Muscle of leg (tissue), 3 donors: ENCODE measurements at regions not wholly inside any gene's neighbourhood (a gene's known extent, or its start where the extent isn't known, plus 50 kb on each side); places are given as distances from the start of the nearest gene placed in this dataset.
"Not testable (repeated sequence)": the region's sequence is repeated elsewhere in the genome, so short reads cannot be mapped to it uniquely, and the experiment has no call there.

Experiments
- DNase-seq: peaks from one replicate; pipeline ENCODE4 v3.0.0; 2013
- H3K27ac ChIP-seq: one replicate; pipeline ENCODE4 v1.5.1; 2013; ENCODE audit warnings: mild to moderate bottlenecking, low read length, control low read depth
- H3K27me3 ChIP-seq: one replicate; pipeline ENCODE4 v1.6.1; 2013; ENCODE audit warnings: low read length; ENCODE audit not compliant: control insufficient read depth, insufficient read depth
- H3K36me3 ChIP-seq: one replicate; pipeline ENCODE4 v1.6.1; 2013; ENCODE audit warnings: low read length; ENCODE audit not compliant: control insufficient read depth, insufficient read depth
- H3K4me1 ChIP-seq: one replicate; pipeline ENCODE4 v1.6.1; 2013; ENCODE audit warnings: low read length; ENCODE audit not compliant: control insufficient read depth, insufficient read depth
- H3K4me3 ChIP-seq: one replicate; pipeline ENCODE4 v1.5.1; 2013; ENCODE audit warnings: low read length, control low read depth
- H3K9me3 ChIP-seq: replicated peaks from 2 replicates; pipeline ENCODE4 v1.6.1; 2013; ENCODE audit warnings: low read depth, low read length; ENCODE audit not compliant: control insufficient read depth
- WGBS: methylation state at CpG from one replicate; pipeline ENCODE4 v1.1.5; 2013; ENCODE audit warnings: missing lambda C conversion rate; ENCODE audit not compliant: insufficient coverage; 5-methylcytosine and 5-hydroxymethylcytosine counted together

DNA sequence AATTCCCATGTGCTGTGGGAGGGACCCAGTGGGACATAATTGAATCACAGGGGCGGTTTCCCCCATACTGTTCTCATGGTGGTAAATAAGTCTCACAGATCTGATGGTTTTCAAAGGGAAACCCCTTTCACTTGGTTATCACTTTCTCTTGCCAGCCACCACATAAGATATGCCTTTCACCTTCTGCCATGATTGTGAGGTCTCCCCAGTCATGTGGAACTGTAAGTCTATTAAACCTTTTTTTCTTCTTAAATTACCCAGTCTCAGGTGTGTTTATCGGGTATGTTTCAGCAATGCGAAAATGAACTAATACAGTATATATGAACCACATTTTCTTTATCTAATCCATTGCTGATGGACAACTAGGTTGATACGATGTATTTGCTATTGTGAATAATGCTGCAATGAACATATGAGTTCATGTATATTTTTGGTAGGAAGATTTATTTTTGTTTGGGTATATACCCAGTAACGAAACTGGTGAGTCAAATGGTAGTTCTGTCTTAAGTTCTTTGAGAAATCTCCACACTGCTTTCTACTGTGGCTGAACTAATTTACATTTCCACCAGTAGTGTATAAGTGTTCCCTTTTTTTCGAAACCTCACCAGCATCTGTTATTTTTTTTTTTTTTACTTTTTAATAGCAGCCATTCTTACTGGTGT lies 70.0 kb upstream of the HGF start:
- H3K27me3 ChIP-seq = no peaks in the 10 kb centered on the region
- DNase-seq = no peak
- H3K4me1 ChIP-seq = no peaks in the 10 kb centered on the region
- whole genome bisulfite sequencing = no CpG with 5 or more reads among the region's 6 CpGs
- no peak overlapping the region for H3K27ac ChIP-seq
- no peak overlapping the region for H3K4me3 ChIP-seq
- no peaks in the 10 kb centered on the region for H3K9me3 ChIP-seq
- no peaks in the 10 kb centered on the region for H3K36me3 ChIP-seq

- Histone ChIP-seq H3K4me3 (no peak overlapping the region), H3K27ac (no peak overlapping the region), H3K27me3 (no peaks in the 10 kb centered on the region), H3K9me3 (peaks cover 6% of the 10 kb centered on the region), H3K4me1 (no peaks in the 10 kb centered on the region), H3K36me3 (no peaks in the 10 kb centered on the region)
- no peak for DNase-seq
Observed at GRCh38 chr7:81833401-81833800, 63.6 kb upstream of the HGF start.

GRCh38 chr7:81831883-81832282 lies 62.0 kb upstream of the HGF start:
- Histone ChIP-seq H3K4me1 (no peaks in the 10 kb centered on the region), H3K27me3 (no peaks in the 10 kb centered on the region), H3K9me3 (peaks cover 6% of the 10 kb centered on the region), H3K4me3 (no peak overlapping the region), H3K36me3 (no peaks in the 10 kb centered on the region), H3K27ac (no peak overlapping the region)
- no peak for DNase-seq

- H3K36me3 ChIP-seq, DNase-seq, H3K9me3 ChIP-seq, H3K27me3 ChIP-seq, H3K4me3 ChIP-seq, H3K27ac ChIP-seq, H3K4me1 ChIP-seq: not testable (repeated sequence)
- WGBS = 79% methylated on average over 3 of the region's 4 CpGs
Observed at GRCh38 chr7:81829511-81829910, 59.7 kb upstream of the HGF start.

GRCh38 chr7:81822811-81823210 lies 53.0 kb upstream of the HGF start:
- Histone ChIP-seq H3K27me3 (no peaks in the 10 kb centered on the region), H3K9me3 (no peaks in the 10 kb centered on the region), H3K4me1 (no peaks in the 10 kb centered on the region), H3K27ac (no peak overlapping the region), H3K4me3 (no peak overlapping the region), H3K36me3 (no peaks in the 10 kb centered on the region)
- no CpG with 5 or more reads among the region's 1 CpG for WGBS
- DNase-seq = no peak

DNA sequence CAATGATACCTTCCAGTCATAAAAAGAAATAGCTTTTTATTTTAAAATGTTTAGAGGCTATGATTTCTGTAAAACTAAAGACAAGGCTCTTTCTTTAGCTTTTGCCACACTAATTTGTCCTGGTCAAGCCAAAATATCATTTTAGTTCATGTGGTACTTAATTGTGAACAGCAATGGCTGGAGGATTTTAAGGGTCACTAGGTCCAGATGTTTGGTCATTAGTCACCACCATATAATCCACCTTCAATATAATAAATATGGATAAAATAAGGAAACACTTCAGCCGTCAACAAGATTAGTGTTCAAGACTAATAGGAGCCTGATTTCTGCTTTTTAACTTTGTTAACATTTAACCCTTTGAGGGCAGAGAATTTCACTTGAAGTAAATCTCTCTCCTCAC lies 50.0 kb upstream of the HGF start:
- no CpG with 5 or more reads among the region's 1 CpG for WGBS
- no peaks in the 10 kb centered on the region for H3K4me1 ChIP-seq
- no peak for DNase-seq
- H3K27me3 ChIP-seq = no peaks in the 10 kb centered on the region
- no peaks in the 10 kb centered on the region for H3K36me3 ChIP-seq
- H3K9me3 ChIP-seq = no peaks in the 10 kb centered on the region
- H3K27ac ChIP-seq = no peak overlapping the region
- H3K4me3 ChIP-seq = no peak overlapping the region
